Endodermal cell (in vitro differentiated cells): ENCODE measurements at regions not wholly inside any gene's neighbourhood (a gene's known extent, or its start where the extent isn't known, plus 50 kb on each side); places are given as distances from the start of the nearest gene placed in this dataset.

Experiments
- DNase-seq: peaks from one replicate; pipeline ENCODE4 v3.0.0-alpha.2; 2017
- H3K27ac ChIP-seq: 2 replicates; pipeline ENCODE4 v1.5.1; 2013; ENCODE audit warnings: mild to moderate bottlenecking, low read depth, low read length, moderate library complexity
- H3K27me3 ChIP-seq: 2 replicates; pipeline ENCODE4 v1.6.1; 2013; ENCODE audit warnings: mild to moderate bottlenecking, low read length, moderate library complexity; ENCODE audit not compliant: insufficient read depth, control insufficient read depth, poor library complexity, severe bottlenecking
- H3K36me3 ChIP-seq: 2 replicates; pipeline ENCODE4 v1.7.0; 2013; ENCODE audit warnings: mild to moderate bottlenecking, low read length, moderate library complexity; ENCODE audit not compliant: control insufficient read depth, insufficient read depth
- H3K4me1 ChIP-seq: one replicate; pipeline ENCODE4 v1.7.0; 2013; ENCODE audit warnings: low read length; ENCODE audit not compliant: control insufficient read depth, insufficient read depth
- H3K4me3 ChIP-seq: 2 replicates; pipeline ENCODE4 v1.5.1; 2013; ENCODE audit warnings: mild to moderate bottlenecking, low read length, moderate library complexity
- H3K9ac ChIP-seq: 2 replicates; pipeline ENCODE4 v1.6.1; 2013; ENCODE audit warnings: mild to moderate bottlenecking, low read length, moderate library complexity; ENCODE audit not compliant: poor library complexity, severe bottlenecking; ENCODE audit errors: extremely low read depth
- H3K9me3 ChIP-seq: 2 replicates; pipeline ENCODE4 v1.6.1; 2013; ENCODE audit warnings: mild to moderate bottlenecking, low read length, moderate library complexity; ENCODE audit not compliant: control insufficient read depth
- H3K27ac Mint-ChIP-seq: 2 replicates; pipeline ENCODE4 v1.8.0; 2020; ENCODE audit warnings: mixed read lengths
- H3K27me3 Mint-ChIP-seq: 2 replicates; pipeline ENCODE4 v1.8.0; 2021; ENCODE audit warnings: mild to moderate bottlenecking, mixed read lengths; ENCODE audit not compliant: insufficient read depth
- H3K36me3 Mint-ChIP-seq: 2 replicates; pipeline ENCODE4 v1.8.0; 2020; ENCODE audit warnings: low read depth, mixed read lengths
- H3K4me1 Mint-ChIP-seq: 2 replicates; pipeline ENCODE4 v1.8.0; 2020; ENCODE audit warnings: mixed read lengths
- H3K4me3 Mint-ChIP-seq: 2 replicates; pipeline ENCODE4 v1.8.0; 2020; ENCODE audit warnings: mild to moderate bottlenecking, moderate library complexity, mixed read lengths
- H3K9me3 Mint-ChIP-seq: 2 replicates; pipeline ENCODE4 v1.8.0; 2020; ENCODE audit warnings: mild to moderate bottlenecking, mixed read lengths
- WGBS, 2 experiments: methylation state at CpG; one replicate each; pipeline versions ENCODE4 v1.1.5 to v1.1.7; 2013; ENCODE audit warnings: missing lambda C conversion rate in 2 of 2, mixed read lengths in 1 of 2; ENCODE audit not compliant: insufficient coverage in 1 of 2, insufficient read length in 1 of 2; 5-methylcytosine and 5-hydroxymethylcytosine counted together
- TF ChIP-seq, protein P1 (sequence below): fragments of 200-600 bp; sonication (generic); conservative IDR thresholded peaks from 2 replicates; pipeline ENCODE4 v1.5.0; 2021; ENCODE audit warnings: antibody characterized with exemption, mild to moderate bottlenecking

DNA sequence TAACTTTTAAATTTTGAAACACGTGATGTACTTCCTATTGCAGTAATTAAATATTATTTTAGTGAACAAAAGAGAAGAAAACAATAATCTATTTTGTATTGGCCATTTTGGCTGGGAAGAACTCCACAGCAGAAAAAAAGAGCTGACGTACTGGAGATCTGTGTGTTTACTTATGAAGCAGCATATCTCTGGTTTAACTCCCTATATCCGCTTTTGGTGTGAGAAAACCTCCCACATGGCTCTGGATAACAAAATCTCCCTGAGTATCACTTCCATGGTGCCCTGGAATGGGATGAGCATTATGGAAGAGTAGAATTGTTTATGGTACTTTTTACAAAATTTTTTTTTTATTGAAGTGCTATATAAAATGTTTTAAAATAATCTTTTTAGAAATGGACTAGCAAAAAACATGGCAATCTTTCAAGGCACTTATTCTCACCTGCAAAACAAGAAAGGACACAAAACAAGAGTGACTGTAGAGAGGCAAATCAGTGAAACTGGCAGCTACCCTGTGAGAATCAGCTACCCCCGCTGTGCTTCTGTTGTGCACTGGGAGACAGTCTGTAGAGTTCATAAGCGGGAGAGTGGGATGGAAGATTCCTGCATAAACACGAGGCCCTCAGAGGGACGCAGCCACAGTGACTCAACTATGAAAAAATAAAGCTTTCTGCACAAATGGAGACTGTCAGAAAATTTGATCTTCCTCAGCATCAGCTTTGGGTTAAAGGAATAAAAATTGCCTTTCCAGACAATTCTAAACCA is 762.2 kb upstream of the HS6ST1 start:
- Histone ChIP-seq H3K36me3 (no peaks in the 10 kb centered on the region), H3K4me1 (peaks cover 21% of the 10 kb centered on the region), H3K4me3 (no peak overlapping the region), H3K27me3 (peaks cover 20% of the 10 kb centered on the region), H3K9ac (no peak overlapping the region), H3K27ac (no peak overlapping the region), H3K9me3 (no peaks in the 10 kb centered on the region)
- no peaks in the 10 kb centered on the region for H3K9me3 Mint-ChIP-seq
- H3K27me3 Mint-ChIP-seq, result peaks cover 8% of the 10 kb centered on the region
- 35 to 49% methylated on average over 2 to 6 of the region's 7 CpGs for WGBS, 2 experiments
- peaks cover 39% of the 10 kb centered on the region for H3K4me1 Mint-ChIP-seq
- H3K27ac Mint-ChIP-seq, result no peak overlapping the region
- TF ChIP-seq, protein P1, sequence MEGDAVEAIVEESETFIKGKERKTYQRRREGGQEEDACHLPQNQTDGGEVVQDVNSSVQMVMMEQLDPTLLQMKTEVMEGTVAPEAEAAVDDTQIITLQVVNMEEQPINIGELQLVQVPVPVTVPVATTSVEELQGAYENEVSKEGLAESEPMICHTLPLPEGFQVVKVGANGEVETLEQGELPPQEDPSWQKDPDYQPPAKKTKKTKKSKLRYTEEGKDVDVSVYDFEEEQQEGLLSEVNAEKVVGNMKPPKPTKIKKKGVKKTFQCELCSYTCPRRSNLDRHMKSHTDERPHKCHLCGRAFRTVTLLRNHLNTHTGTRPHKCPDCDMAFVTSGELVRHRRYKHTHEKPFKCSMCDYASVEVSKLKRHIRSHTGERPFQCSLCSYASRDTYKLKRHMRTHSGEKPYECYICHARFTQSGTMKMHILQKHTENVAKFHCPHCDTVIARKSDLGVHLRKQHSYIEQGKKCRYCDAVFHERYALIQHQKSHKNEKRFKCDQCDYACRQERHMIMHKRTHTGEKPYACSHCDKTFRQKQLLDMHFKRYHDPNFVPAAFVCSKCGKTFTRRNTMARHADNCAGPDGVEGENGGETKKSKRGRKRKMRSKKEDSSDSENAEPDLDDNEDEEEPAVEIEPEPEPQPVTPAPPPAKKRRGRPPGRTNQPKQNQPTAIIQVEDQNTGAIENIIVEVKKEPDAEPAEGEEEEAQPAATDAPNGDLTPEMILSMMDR, result no peak
- no peaks in the 10 kb centered on the region for H3K36me3 Mint-ChIP-seq
- peak; percentile 43 for DNase-seq
- H3K4me3 Mint-ChIP-seq, result no peak overlapping the region

DNA sequence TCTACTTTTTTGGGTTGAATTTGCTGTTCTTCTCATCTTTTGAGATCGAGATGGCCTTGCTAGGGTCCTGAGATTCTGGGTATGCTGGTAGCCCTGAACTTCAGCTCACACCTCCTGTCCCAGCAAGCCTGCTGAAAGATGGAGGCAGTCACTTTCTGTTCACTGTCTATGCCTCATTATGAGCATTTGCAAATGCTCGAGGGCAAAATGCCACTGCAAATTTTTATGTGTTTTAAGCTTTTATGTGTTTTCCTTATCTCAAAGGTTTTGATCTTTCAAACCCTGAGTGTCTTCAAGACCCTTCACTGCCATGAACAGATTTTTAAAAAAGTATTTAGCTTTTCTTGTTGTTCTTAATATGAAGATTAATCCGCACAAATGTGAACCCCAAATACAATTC is 766.7 kb upstream of the HS6ST1 start:
- Histone ChIP-seq H3K27ac (no peak overlapping the region), H3K9me3 (no peaks in the 10 kb centered on the region), H3K9ac (no peak overlapping the region), H3K36me3 (no peaks in the 10 kb centered on the region), H3K27me3 (peaks cover 20% of the 10 kb centered on the region), H3K4me3 (no peak overlapping the region), H3K4me1 (no peaks in the 10 kb centered on the region)
- no peak overlapping the region for H3K4me3 Mint-ChIP-seq
- no peaks in the 10 kb centered on the region for H3K9me3 Mint-ChIP-seq
- peaks cover 14% of the 10 kb centered on the region for H3K4me1 Mint-ChIP-seq
- no peaks in the 10 kb centered on the region for H3K36me3 Mint-ChIP-seq
- TF ChIP-seq, protein P1, result no peak
- DNase-seq, result no peak
- 93 to 97% methylated on average over 2 to 3 of the region's 3 CpGs for WGBS, 2 experiments
- peaks cover 5% of the 10 kb centered on the region for H3K27me3 Mint-ChIP-seq
- no peak overlapping the region for H3K27ac Mint-ChIP-seq

DNA sequence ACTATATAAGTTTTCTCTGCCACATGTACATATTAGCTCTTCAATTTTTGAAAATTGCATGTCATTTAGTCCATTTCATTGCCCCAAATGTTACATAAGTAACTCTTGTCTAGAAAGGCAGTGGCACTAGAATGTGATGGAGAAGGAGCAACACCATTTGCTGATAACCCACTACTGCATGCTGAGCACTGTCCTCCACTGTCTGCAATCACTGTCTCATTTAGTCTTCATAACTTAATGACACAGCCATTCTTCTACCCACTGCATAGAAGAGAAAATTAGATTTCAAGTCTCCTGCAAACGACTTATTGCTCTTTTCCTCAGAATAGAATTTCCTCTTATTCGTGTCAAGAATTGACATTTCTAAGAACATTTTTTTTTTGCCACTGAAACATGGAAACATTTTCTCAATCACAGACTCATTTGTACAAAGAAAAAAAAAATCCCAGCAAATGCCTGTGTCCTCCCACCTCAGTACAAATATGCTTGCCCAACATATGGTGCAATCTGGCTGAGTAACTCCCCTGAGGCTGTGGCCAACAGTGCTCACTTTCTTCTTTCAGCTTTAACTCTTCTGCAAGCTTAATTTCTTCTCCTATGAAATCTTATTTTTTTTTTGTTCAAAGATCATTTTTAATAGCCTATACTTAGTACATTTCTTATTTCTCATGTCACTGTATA is 768.6 kb upstream of the HS6ST1 start:
- H3K9me3 Mint-ChIP-seq, result no peaks in the 10 kb centered on the region
- no peak overlapping the region for H3K27ac Mint-ChIP-seq
- 86 to 93% methylated on average over 2 of the region's 2 CpGs for WGBS, 2 experiments
- no peak overlapping the region for H3K9ac ChIP-seq
- peaks cover under 1% of the 10 kb centered on the region for H3K27me3 Mint-ChIP-seq
- peaks cover 6% of the 10 kb centered on the region for H3K4me1 Mint-ChIP-seq
- H3K4me3 Mint-ChIP-seq, result no peak overlapping the region
- no peak overlapping the region for H3K4me3 ChIP-seq
- no peaks in the 10 kb centered on the region for H3K9me3 ChIP-seq
- no peaks in the 10 kb centered on the region for H3K36me3 ChIP-seq
- peaks cover 11% of the 10 kb centered on the region for H3K27me3 ChIP-seq
- DNase-seq, result no peak
- no peaks in the 10 kb centered on the region for H3K36me3 Mint-ChIP-seq
- H3K4me1 ChIP-seq, result no peaks in the 10 kb centered on the region
- TF ChIP-seq, protein P1, result no peak
- no peak overlapping the region for H3K27ac ChIP-seq
